ENCODE measurements at regions not wholly inside any gene's neighbourhood (a gene's known extent, or its start where the extent isn't known, plus 50 kb on each side); places are given as distances from the start of the nearest gene placed in this dataset.

DNA sequence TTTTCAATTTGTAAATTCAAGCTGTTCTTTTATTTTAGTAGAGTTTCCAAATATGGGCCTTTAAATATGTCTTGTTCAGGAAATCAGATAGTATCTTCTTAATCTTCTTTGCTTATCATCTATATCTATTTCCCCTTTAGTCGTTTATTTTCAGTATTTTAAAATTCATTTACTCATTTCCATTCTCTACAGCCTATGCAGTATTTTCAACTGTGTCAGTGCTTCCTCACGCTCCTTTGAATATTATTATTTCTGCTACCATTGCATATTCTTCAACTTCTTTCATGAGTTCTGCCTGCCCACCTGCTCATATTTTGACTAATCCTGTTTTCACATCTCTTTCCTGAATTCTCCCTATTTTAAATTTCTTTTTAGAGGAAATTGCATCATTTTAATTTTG lies 185.4 kb downstream of the DKK2 start:
- TF ChIP-seq, protein P1, sequence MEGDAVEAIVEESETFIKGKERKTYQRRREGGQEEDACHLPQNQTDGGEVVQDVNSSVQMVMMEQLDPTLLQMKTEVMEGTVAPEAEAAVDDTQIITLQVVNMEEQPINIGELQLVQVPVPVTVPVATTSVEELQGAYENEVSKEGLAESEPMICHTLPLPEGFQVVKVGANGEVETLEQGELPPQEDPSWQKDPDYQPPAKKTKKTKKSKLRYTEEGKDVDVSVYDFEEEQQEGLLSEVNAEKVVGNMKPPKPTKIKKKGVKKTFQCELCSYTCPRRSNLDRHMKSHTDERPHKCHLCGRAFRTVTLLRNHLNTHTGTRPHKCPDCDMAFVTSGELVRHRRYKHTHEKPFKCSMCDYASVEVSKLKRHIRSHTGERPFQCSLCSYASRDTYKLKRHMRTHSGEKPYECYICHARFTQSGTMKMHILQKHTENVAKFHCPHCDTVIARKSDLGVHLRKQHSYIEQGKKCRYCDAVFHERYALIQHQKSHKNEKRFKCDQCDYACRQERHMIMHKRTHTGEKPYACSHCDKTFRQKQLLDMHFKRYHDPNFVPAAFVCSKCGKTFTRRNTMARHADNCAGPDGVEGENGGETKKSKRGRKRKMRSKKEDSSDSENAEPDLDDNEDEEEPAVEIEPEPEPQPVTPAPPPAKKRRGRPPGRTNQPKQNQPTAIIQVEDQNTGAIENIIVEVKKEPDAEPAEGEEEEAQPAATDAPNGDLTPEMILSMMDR (IDR thresholded peaks at IDR 0.05; ENCODE audit: control extremely low read depth, extremely low read depth): no peak
- Histone ChIP-seq H3K9ac (ENCODE audit: insufficient read depth in 1 of 2, low read length in 2 of 2) (no peak overlapping the region), H3K36me3 (ENCODE audit: control insufficient read depth in 4 of 4, insufficient read depth in 4 of 4, low read length in 4 of 4) (no peaks in the 10 kb centered on the region), H3K4me1 (ENCODE audit: control insufficient read depth in 5 of 5, insufficient read depth in 5 of 5, low read length in 5 of 5) (no peaks in the 10 kb centered on the region), H3K9me3 (ENCODE audit: control insufficient read depth in 4 of 4, insufficient read depth in 3 of 4, low read length in 3 of 4) (no peaks in the 10 kb centered on the region), H3K4me3 (no peak overlapping the region), H3K27ac (ENCODE audit: low read depth in 1 of 2, low read length in 1 of 2) (no peak overlapping the region), H3K27me3 (ENCODE audit: control insufficient read depth in 3 of 3, insufficient read depth in 3 of 3, low read length in 2 of 3) (no peaks in the 10 kb centered on the region)
- no peak for DNase-seq
- WGBS, 2 donors: 68 to 71% methylated on average over 2 of the region's 2 CpGs
- no peak for ATAC-seq (ENCODE audit: insufficient read depth, low FRiP score)

DNA sequence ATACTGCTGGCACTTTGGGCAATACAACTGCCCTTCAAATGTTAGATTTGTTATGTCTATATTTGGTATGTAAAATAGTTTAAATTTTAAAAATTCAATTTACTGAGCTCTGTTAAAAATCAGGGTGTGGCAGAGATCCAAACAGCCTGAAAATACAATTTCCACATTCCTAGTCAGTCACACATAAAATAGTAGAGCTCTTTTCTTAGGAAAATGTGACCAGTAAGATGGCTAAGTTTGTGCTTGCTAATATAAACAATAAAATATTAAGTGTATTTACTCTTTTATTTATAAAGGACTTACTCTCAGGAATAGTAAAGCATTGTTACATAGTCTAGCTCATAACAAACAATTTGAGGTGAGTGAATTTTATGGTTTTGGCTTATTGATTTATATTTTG lies 200.2 kb downstream of the DKK2 start:
- no peaks in the 10 kb centered on the region for H3K4me1 ChIP-seq (ENCODE audit: control insufficient read depth in 5 of 5, insufficient read depth in 5 of 5, low read length in 5 of 5)
- peaks cover 0 to 7% (median 1%) of the 10 kb centered on the region in 4 donors for H3K9me3 ChIP-seq (ENCODE audit: control insufficient read depth in 4 of 4, insufficient read depth in 3 of 4, low read length in 3 of 4)
- no peak overlapping the region for H3K27ac ChIP-seq (ENCODE audit: low read depth in 1 of 2, low read length in 1 of 2)
- no peak for ATAC-seq (ENCODE audit: insufficient read depth, low FRiP score)
- H3K36me3 ChIP-seq (ENCODE audit: control insufficient read depth in 4 of 4, insufficient read depth in 4 of 4, low read length in 4 of 4): no peaks in the 10 kb centered on the region
- H3K9ac ChIP-seq (ENCODE audit: insufficient read depth in 1 of 2, low read length in 2 of 2): no peak overlapping the region
- peaks cover 0 to 2% (median 0%) of the 10 kb centered on the region in 3 donors for H3K27me3 ChIP-seq (ENCODE audit: control insufficient read depth in 3 of 3, insufficient read depth in 3 of 3, low read length in 2 of 3)
- DNase-seq: no peak
- no peak overlapping the region for H3K4me3 ChIP-seq
- TF ChIP-seq, protein P1 (IDR thresholded peaks at IDR 0.05; ENCODE audit: control extremely low read depth, extremely low read depth): no peak

DNA sequence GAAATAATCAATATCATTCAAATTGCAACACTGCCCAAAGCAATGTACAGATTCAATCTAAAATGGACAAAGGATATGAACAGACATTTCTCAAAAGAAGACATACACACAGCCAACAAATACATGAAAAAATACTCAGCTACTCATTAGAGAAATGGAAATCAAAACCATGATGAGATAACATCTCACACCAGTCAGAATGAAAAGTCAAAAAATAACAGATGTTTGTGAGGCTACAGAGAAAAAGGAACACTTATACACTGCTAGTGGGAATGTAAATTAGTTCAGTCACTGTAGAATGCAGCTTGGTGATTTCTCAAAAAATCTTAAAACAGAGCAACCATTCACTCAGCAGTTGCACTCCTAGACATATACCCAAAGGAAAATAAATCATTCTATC lies 205.2 kb downstream of the DKK2 start:
- no peak for DNase-seq
- Histone ChIP-seq H3K27ac (ENCODE audit: low read depth in 1 of 2, low read length in 1 of 2) (no peak overlapping the region), H3K4me1 (ENCODE audit: control insufficient read depth in 5 of 5, insufficient read depth in 5 of 5, low read length in 5 of 5) (no peaks in the 10 kb centered on the region), H3K4me3 (no peak overlapping the region), H3K9ac (ENCODE audit: insufficient read depth in 1 of 2, low read length in 2 of 2) (no peak overlapping the region), H3K27me3 (ENCODE audit: control insufficient read depth in 3 of 3, insufficient read depth in 3 of 3, low read length in 2 of 3) (peaks cover 0 to 3% (median 0%) of the 10 kb centered on the region in 3 donors), H3K36me3 (ENCODE audit: control insufficient read depth in 4 of 4, insufficient read depth in 4 of 4, low read length in 4 of 4) (no peaks in the 10 kb centered on the region), H3K9me3 (ENCODE audit: control insufficient read depth in 4 of 4, insufficient read depth in 3 of 4, low read length in 3 of 4) (no peaks in the 10 kb centered on the region)
- TF ChIP-seq, protein P1 (IDR thresholded peaks at IDR 0.05; ENCODE audit: control extremely low read depth, extremely low read depth): no peak
- ATAC-seq (ENCODE audit: insufficient read depth, low FRiP score): no peak

DNA sequence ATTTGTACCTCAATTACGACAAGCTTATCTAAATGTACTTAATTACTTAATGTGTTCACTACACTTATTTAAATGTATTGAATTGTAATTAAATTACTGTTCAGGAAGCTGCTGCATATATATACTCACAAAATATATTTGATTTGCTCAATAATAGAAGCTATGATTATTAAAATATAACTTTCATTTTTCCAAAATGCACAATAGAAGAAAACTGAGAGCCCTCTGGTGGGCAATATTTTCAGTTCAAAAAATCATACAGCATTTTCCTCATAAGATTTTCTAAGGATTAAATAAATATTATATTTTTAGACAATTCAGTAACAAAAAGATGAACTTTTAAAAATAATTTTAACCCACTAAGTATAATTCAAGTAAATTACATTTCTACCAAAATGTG lies 217.3 kb downstream of the DKK2 start:
- H3K9me3 ChIP-seq (ENCODE audit: control insufficient read depth in 4 of 4, insufficient read depth in 3 of 4, low read length in 3 of 4): peaks cover 0 to 6% (median 0%) of the 10 kb centered on the region in 4 donors
- TF ChIP-seq, protein P1 (IDR thresholded peaks at IDR 0.05; ENCODE audit: control extremely low read depth, extremely low read depth): no peak
- no peaks in the 10 kb centered on the region for H3K4me1 ChIP-seq (ENCODE audit: control insufficient read depth in 5 of 5, insufficient read depth in 5 of 5, low read length in 5 of 5)
- peaks cover 0 to 31% (median 0%) of the 10 kb centered on the region in 3 donors for H3K27me3 ChIP-seq (ENCODE audit: control insufficient read depth in 3 of 3, insufficient read depth in 3 of 3, low read length in 2 of 3)
- H3K4me3 ChIP-seq: no peak overlapping the region
- no peaks in the 10 kb centered on the region for H3K36me3 ChIP-seq (ENCODE audit: control insufficient read depth in 4 of 4, insufficient read depth in 4 of 4, low read length in 4 of 4)
- DNase-seq (no peak), ATAC-seq (ENCODE audit: insufficient read depth, low FRiP score) (no peak)
- H3K9ac ChIP-seq (ENCODE audit: insufficient read depth in 1 of 2, low read length in 2 of 2): no peak overlapping the region
- H3K27ac ChIP-seq (ENCODE audit: low read depth in 1 of 2, low read length in 1 of 2): no peak overlapping the region
- 84 to 89% methylated on average over 1 of the region's 1 CpG for WGBS, 2 donors

Measured in lung (tissue), 11 donors.